ENCODE measurements at regions not wholly inside any gene's neighbourhood (a gene's known extent, or its start where the extent isn't known, plus 50 kb on each side); places are given as distances from the start of the nearest gene placed in this dataset.

GRCh38 chr10:35749230-35749629 is 107.1 kb upstream of the FZD8 start:
- TF ChIP-seq, protein P1, sequence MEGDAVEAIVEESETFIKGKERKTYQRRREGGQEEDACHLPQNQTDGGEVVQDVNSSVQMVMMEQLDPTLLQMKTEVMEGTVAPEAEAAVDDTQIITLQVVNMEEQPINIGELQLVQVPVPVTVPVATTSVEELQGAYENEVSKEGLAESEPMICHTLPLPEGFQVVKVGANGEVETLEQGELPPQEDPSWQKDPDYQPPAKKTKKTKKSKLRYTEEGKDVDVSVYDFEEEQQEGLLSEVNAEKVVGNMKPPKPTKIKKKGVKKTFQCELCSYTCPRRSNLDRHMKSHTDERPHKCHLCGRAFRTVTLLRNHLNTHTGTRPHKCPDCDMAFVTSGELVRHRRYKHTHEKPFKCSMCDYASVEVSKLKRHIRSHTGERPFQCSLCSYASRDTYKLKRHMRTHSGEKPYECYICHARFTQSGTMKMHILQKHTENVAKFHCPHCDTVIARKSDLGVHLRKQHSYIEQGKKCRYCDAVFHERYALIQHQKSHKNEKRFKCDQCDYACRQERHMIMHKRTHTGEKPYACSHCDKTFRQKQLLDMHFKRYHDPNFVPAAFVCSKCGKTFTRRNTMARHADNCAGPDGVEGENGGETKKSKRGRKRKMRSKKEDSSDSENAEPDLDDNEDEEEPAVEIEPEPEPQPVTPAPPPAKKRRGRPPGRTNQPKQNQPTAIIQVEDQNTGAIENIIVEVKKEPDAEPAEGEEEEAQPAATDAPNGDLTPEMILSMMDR (IDR thresholded peaks at IDR 0.05; ENCODE audit: borderline replicate concordance, insufficient read depth, low read depth, low read length) = no peak
- no peak overlapping the region for H3K4me3 ChIP-seq (ENCODE audit: low read depth, low read length)

GRCh38 chr10:35745617-35746403 is 103.7 kb upstream of the FZD8 start:
- TF ChIP-seq, protein P1 (IDR thresholded peaks at IDR 0.05; ENCODE audit: borderline replicate concordance, insufficient read depth, low read depth, low read length) = no peak
- no peak overlapping the region for H3K4me3 ChIP-seq (ENCODE audit: low read depth, low read length)

DNA sequence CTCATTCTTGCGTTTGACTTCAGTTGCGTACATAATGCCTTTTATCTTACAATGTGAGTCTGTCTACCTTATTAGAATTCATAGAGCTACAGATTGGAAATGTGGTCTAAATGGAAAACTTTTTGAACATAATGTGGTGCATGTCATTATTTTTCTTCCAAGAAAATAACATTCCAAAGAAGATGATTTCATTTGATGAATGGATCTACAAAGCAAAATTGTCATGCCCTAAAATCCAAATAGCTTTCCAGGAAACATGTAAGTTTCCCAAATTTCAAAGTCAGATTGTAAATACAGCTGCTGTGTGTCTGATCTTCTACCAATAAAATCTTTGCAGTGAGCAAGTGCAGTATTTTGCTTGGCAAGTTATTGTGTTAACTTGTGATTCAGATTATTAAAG is 101.8 kb upstream of the FZD8 start:
- TF ChIP-seq, protein P1 (IDR thresholded peaks at IDR 0.05; ENCODE audit: borderline replicate concordance, insufficient read depth, low read depth, low read length) = no peak
- no peak overlapping the region for H3K4me3 ChIP-seq (ENCODE audit: low read depth, low read length)

DNA sequence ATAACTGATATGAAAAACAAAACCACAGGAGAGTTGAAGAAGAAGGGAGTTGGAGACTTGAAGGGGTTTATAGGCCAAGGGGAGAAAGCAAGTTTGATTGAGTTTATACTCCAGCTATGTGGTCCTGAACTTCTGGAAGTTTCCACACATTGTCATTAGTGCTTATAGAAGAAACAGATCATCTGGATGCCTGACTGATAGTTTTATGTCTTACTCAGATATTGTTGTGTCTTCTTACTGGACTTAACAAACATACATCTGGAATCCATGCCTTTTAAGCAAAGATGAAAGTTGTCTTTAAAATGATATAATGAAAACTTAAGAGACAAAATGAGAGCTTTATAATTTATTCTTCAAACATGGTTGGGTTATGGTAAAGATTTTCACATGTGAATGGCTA is 101.3 kb upstream of the FZD8 start:
- no peak overlapping the region for H3K4me3 ChIP-seq (ENCODE audit: low read depth, low read length)
- TF ChIP-seq, protein P1 (IDR thresholded peaks at IDR 0.05; ENCODE audit: borderline replicate concordance, insufficient read depth, low read depth, low read length) = no peak

GRCh38 chr10:35739998-35740397 is 97.9 kb upstream of the FZD8 start:
- H3K4me3 ChIP-seq (ENCODE audit: low read depth, low read length) = no peak overlapping the region
- TF ChIP-seq, protein P1 (IDR thresholded peaks at IDR 0.05; ENCODE audit: borderline replicate concordance, insufficient read depth, low read depth, low read length) = no peak

DNA sequence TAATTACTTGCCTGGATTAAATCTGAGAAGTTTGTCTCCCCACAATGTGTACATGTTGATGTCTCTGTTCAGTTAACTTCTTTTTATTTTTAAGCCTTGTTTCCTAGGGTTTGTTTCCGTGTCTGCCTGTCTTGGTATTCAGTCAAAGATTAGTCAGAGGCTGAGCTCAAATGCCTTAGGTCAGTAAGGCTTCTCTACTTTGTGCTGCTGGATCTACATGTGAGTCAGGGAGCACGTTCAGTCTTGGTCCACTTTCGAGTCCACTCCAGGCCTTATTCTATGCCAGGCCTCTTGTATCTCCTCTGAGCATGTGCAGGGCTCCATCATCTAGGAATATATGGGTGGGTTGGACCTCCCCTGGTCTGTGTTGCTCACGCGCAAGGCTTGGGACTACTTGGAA is 93.3 kb upstream of the FZD8 start:
- TF ChIP-seq, protein P1 (IDR thresholded peaks at IDR 0.05; ENCODE audit: borderline replicate concordance, insufficient read depth, low read depth, low read length) = no peak
- no peak overlapping the region for H3K4me3 ChIP-seq (ENCODE audit: low read depth, low read length)

GRCh38 chr10:35731828-35732227 is 89.7 kb upstream of the FZD8 start:
- TF ChIP-seq, protein P1 (IDR thresholded peaks at IDR 0.05; ENCODE audit: borderline replicate concordance, insufficient read depth, low read depth, low read length) = no peak

More at GRCh38 chr10:35731828-35732227, 89.7 kb upstream of the FZD8 start:
- no peak overlapping the region for H3K4me3 ChIP-seq (ENCODE audit: low read depth, low read length)

Data from GM12875 (cell line).